Stomach smooth muscle (tissue), 2 donors: ENCODE measurements at regions not wholly inside any gene's neighbourhood (a gene's known extent, or its start where the extent isn't known, plus 50 kb on each side); places are given as distances from the start of the nearest gene placed in this dataset.

Source experiments
- H3K27ac ChIP-seq: one replicate; pipeline ENCODE4 v1.7.0; 2013; ENCODE audit warnings: mild to moderate bottlenecking, low read length, inconsistent platforms
- H3K27me3 ChIP-seq, 2 donors: one replicate each; pipeline ENCODE4 v1.7.0; 2013; ENCODE audit warnings: low read length in 2 of 2; ENCODE audit not compliant: insufficient read depth in 2 of 2, control insufficient read depth in 1 of 2
- H3K36me3 ChIP-seq, 2 donors: one replicate each; pipeline ENCODE4 v1.7.0; 2013; ENCODE audit warnings: low read length in 2 of 2; ENCODE audit not compliant: control insufficient read depth in 2 of 2, insufficient read depth in 2 of 2
- H3K4me1 ChIP-seq: one replicate; pipeline ENCODE4 v1.7.0; 2013; ENCODE audit warnings: low read length; ENCODE audit not compliant: control insufficient read depth, insufficient read depth
- H3K4me3 ChIP-seq, 2 donors: one replicate each; pipeline ENCODE4 v1.7.0; 2013; ENCODE audit warnings: low read length in 2 of 2
- H3K9ac ChIP-seq, 2 donors: one replicate each; pipeline ENCODE4 v1.7.0; 2013; ENCODE audit warnings: low read length in 2 of 2, mild to moderate bottlenecking in 1 of 2
- H3K9me3 ChIP-seq, 2 donors: one replicate each; pipeline ENCODE4 v1.7.0; 2013; ENCODE audit warnings: low read length in 2 of 2; ENCODE audit not compliant: control insufficient read depth in 2 of 2
- donor health status: healthy.
- donor health status: Pancreatic carcinoma.

DNA sequence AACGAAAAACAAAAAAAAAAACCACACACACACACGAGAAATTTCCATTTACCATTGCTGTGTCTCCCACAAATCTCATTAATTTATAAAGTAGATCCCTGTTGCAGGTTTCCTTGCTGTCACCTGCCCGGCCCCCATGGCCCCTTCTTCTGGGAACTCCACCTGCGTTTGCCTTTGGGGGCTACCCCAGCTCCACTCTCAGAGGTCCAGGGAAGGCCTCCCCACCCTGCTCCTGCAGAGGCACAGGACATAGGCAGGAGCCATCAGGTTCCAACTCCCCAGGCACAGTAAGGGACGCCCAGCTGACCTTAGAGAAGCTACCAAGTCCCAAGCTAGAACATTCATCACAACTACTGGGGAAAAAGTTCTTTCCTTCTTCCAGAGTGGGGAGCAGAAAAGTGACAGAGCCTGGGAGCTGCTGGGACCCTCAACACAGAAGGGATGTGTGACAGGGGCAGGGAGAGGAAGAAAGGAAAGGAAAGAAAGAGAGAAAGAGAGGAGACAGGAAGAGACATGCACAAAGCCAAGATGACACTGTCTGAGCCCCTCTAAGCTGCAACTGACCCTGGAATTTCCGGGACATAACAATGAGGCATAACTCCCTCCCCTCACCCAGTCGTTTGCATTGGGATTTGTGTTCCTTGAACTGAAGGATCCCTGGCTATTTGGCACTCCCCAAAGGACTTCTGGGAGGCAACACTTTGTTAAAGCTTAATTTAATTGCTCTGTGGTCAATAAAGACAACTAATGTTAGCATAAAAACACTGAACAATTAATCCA, 175.7 kb downstream of the SHANK2 start:
- Histone ChIP-seq H3K4me1 (peaks cover 5% of the 10 kb centered on the region), H3K9ac (no peak overlapping the region), H3K36me3 (no peaks in the 10 kb centered on the region), H3K27ac (no peak overlapping the region), H3K27me3 (peaks cover 0 to 3% of the 10 kb centered on the region in 2 donors), H3K9me3 (peaks cover 0 to 6% of the 10 kb centered on the region in 2 donors), H3K4me3 (no peak overlapping the region)

DNA sequence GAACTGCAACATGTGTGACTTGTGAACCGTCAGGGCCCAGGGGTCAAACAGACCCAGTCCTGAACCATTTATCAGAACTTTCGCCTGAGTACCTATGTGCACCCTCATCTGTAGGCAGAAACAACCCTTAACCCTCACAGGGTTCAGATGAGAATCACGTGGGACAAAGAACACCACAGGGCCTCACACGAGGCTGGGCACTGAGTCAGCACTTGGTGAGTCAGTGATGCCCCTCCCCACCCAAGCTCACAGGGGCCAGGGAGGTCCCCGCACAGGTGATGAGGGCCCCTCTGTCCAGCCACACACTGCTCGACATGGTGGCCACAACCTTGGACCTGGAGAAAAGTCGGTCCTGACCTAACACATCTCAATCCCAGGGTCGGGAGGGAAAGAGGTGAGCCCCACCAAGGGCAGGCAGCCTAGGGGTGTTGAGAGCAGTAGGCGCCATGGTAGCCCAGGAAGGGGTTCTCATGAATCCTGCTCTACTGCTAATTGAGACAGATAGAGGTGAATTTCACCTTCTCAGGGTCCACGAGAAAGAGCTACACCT, 176.4 kb downstream of the SHANK2 start:
- H3K4me3 ChIP-seq: no peak overlapping the region
- H3K36me3 ChIP-seq: no peaks in the 10 kb centered on the region
- H3K9me3 ChIP-seq: peaks cover 0 to 6% of the 10 kb centered on the region in 2 donors
- no peak overlapping the region for H3K27ac ChIP-seq
- H3K9ac ChIP-seq: no peak overlapping the region
- H3K4me1 ChIP-seq: peaks cover 5% of the 10 kb centered on the region
- peaks cover 0 to 3% of the 10 kb centered on the region in 2 donors for H3K27me3 ChIP-seq

DNA sequence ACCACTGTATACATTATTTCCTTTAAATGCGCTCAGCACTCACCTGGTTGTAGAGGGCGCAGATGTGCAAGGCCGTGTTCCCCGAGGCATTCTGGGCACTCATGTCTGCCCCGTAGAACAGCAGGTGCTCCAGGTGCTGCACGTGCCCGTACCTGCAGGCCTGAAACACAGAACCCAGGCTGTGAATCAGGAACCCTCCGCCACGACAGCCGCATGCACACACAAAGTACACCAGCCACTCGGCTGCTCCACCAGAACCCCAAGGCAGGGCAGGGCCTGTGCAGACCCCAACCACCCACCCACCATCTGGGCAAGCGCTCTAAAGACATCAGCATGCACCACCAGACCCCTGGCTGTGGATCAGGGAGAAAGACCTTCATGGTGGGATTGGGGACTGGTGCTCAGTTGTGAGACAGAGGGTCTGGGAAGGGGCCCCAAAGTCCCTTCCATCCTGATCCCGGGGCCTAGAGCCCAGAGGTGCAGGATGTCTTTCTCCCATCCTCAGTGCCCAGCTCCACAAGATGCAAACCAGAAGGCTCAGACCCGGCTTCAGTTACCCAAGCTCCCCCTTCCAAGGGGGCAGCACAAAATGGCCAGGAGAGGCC, 177.2 kb downstream of the SHANK2 start:
- H3K36me3 ChIP-seq: no peaks in the 10 kb centered on the region
- H3K4me1 ChIP-seq: peaks cover 3% of the 10 kb centered on the region
- no peak overlapping the region for H3K9ac ChIP-seq
- H3K27me3 ChIP-seq: peaks cover 0 to 3% of the 10 kb centered on the region in 2 donors
- no peak overlapping the region for H3K27ac ChIP-seq
- H3K4me3 ChIP-seq: no peak overlapping the region
- peaks cover 0 to 6% of the 10 kb centered on the region in 2 donors for H3K9me3 ChIP-seq

DNA sequence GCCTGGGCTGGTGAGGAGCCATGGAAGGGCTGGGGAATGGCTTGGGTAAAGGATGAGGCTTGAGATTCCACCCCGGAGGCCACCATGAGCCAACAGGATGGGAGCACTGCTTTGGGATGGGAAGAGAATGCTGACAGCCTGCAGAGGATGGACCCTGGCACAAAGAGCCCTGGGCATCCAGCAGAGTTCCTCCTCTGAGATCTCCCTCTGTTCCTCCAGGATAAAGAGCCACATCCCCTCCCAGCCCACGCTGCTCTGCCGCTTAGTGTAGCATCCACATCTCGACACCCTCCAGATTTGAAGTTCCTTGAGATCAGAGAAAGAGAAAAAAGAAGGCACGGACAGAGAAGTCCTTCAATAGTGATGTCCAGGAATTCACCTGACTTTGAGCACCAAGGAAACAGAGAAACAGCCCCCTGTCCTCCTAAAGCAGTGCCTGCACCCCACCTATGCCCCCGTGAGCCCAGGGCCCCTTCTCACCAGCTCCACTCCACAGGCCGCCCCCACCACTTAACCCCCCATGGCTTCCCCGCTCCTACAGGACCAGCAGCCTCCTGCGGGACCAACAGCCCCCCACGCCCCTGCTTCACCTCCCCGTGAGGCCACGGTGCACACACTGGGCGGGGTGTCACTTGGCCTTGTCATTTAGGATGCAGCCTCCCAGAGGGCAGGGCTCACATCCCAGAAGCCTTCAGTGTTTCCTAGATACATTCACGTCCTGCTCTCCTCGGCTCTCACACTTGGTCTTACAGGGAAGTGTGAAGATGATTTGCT, 180.5 kb downstream of the SHANK2 start:
- no peaks in the 10 kb centered on the region for H3K36me3 ChIP-seq
- H3K27me3 ChIP-seq: peaks cover 0 to 3% of the 10 kb centered on the region in 2 donors
- no peak overlapping the region for H3K9ac ChIP-seq
- H3K27ac ChIP-seq: no peak overlapping the region
- no peaks in the 10 kb centered on the region for H3K9me3 ChIP-seq
- H3K4me3 ChIP-seq: no peak overlapping the region
- no peaks in the 10 kb centered on the region for H3K4me1 ChIP-seq

DNA sequence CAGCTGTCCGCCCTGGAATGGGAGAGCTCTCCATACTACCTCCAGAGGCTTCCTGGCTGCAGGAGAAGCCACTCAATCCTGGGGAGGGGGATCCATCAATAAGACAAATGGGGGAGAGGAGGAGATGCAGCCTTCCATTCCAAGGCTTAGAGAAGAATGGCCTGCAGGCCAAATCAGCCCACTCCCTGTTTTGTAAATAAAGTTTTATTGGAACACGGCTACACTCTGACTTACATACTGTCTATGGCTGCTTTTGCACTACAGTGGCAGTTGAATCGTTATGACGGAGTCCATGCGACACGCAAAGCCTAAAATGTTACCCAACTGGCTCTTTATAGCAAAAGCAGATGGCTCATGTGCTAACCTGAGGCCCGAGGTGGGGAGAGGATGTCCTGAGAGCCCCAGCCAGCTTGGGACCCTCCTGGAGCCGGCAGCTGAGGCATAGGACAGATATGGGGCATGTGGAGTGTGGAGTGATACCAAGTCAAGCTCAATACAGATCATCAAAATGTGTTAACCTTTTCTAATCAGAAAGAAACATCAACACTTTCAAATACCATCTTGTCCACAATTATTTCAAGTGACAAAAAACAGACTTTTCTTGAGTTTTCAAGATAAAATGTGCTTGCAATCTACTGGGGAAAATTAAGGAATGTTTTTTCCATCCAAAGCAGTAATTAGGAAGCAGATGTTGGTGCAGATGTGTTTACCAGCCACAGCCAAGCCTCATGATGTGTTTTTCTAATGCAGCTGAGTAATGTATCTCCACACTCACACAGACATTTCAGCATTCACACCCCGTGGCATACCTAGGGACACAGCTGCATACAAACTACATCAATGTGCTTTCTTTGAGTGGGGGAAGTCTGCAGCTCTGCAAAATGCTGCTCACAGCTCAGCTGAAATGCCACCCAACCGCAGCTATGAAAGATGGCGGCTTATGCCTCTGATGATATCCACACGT, 181.6 kb downstream of the SHANK2 start:
- Histone ChIP-seq H3K27ac (no peak overlapping the region), H3K9me3 (no peaks in the 10 kb centered on the region), H3K4me1 (no peaks in the 10 kb centered on the region), H3K36me3 (no peaks in the 10 kb centered on the region), H3K4me3 (no peak overlapping the region), H3K9ac (no peak overlapping the region), H3K27me3 (peaks cover 0 to 2% of the 10 kb centered on the region in 2 donors)

DNA sequence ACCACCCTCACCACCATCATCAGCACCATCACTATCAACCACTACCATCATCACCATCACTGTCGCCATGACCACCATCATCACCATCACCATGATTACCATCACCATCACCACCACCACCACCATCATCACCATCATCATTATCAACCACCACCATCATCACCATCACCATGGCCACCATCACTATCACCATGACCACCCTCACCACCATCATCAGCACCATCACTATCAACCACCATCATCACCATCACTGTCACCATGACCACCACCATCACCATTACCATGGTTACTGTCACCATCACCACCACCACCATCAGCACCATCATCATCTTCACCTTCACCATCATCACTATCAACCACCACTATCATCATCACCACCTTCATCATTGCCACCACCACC, 183.4 kb downstream of the SHANK2 start:
- H3K27me3 ChIP-seq: no peaks in the 10 kb centered on the region
- H3K4me1 ChIP-seq: no peaks in the 10 kb centered on the region
- no peak overlapping the region for H3K4me3 ChIP-seq
- no peaks in the 10 kb centered on the region for H3K9me3 ChIP-seq
- H3K9ac ChIP-seq: no peak overlapping the region
- no peaks in the 10 kb centered on the region for H3K36me3 ChIP-seq
- H3K27ac ChIP-seq: no peak overlapping the region

DNA sequence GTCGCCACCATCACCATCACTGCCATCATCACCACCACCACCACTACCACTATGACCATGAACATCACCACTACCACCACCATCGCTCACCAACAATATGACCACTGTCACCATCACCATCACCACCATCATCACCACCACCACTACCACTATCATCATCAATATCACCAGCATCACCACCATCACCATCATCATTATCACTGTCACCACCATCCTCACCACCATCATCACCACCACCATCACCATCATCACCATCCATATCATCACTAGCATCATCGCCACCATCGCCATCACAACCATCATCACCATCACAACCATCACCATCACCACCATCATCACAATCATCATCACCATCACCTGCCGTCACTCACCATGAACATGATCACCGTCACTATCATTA, 184.6 kb downstream of the SHANK2 start:
- no peaks in the 10 kb centered on the region for H3K9me3 ChIP-seq

DNA sequence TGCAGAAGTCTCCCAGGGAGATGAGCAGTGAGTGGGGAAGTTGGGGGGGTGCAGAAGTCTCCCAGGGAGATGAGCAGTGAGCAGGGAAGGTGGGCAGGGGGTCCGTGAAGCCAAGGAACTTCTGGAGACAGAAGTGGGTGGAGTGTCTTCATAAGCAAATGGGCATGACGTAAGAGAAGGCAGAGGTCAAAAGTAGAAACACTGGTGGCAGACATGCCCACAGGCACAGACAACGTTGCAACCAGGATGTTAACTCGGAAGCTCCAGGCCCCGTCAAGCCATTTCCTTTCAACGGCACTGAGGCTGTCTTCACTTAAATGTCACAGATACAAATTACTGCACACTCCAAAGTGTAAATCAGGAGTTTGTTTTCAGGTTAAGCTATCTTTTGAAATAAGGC, 186.1 kb downstream of the SHANK2 start:
- Histone ChIP-seq H3K36me3 (no peaks in the 10 kb centered on the region), H3K27ac (no peak overlapping the region), H3K9ac (no peak overlapping the region), H3K27me3 (no peaks in the 10 kb centered on the region), H3K9me3 (no peaks in the 10 kb centered on the region), H3K4me3 (no peak overlapping the region), H3K4me1 (no peaks in the 10 kb centered on the region)

More for the DNA sequence above, 184.6 kb downstream of the SHANK2 start:
- H3K4me3 ChIP-seq: no peak overlapping the region
- H3K9ac ChIP-seq: no peak overlapping the region
- H3K4me1 ChIP-seq: no peaks in the 10 kb centered on the region
- no peaks in the 10 kb centered on the region for H3K36me3 ChIP-seq
- no peak overlapping the region for H3K27ac ChIP-seq
- H3K27me3 ChIP-seq: no peaks in the 10 kb centered on the region

DNA sequence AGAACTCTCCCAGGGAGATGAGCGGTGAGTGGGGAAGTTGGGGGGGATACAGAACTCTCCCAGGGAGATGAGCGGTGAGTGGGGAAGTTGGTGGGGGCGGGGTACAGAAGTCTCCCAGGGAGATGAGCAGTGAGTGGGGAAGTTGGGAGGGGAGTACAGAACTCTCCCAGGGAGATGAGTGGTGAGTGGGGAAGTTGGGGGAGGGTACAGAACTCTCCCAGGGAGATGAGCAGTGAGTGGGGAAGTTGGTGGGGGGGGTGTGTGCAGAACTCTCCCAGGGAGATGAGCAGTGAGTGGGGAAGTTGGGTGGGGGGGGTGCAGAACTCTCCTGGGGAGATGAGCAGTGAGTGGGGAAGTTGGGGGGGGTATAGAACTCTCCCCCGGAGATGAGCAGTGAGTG, 186.5 kb downstream of the SHANK2 start:
- Histone ChIP-seq H3K9me3 (no peaks in the 10 kb centered on the region), H3K4me3 (no peak overlapping the region), H3K4me1 (no peaks in the 10 kb centered on the region), H3K36me3 (no peaks in the 10 kb centered on the region), H3K9ac (no peak overlapping the region), H3K27ac (no peak overlapping the region), H3K27me3 (no peaks in the 10 kb centered on the region)
